ENCODE measurements at regions not wholly inside any gene's neighbourhood (a gene's known extent, or its start where the extent isn't known, plus 50 kb on each side); places are given as distances from the start of the nearest gene placed in this dataset.
"Not testable (repeated sequence)": the region's sequence is repeated elsewhere in the genome, so short reads cannot be mapped to it uniquely, and the experiment has no call there.

DNA sequence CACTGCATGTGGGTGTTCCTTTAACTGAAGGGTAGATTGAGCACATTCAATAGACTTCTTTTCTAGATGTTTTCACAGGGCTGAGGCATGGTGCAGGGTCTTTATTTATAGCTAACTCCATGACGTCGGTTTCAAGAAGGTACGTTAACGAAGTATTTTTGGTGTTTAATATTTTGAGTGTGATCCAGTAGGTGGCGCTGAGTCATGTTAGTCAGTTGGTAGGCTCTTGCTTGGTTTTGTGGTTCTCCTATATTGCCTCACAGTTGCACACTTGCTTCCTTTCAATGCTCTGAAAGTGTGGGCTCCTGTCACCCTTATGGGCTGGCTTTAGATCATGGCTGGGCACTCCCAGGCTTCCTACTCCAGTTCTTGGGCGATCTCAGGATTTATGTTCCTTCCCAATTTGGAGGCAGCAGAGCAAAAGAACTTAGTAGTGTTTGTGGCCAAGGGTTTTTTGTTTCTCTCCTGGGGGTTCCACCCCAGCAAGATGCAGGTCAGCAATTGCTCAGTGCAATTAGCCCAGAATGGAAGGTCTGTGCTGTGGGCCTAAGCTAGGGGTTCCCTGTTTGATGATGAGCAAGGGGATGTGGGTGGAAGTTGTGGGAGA is 471.6 kb upstream of the FOXG1 start:
- DNase-seq = no peak

DNA sequence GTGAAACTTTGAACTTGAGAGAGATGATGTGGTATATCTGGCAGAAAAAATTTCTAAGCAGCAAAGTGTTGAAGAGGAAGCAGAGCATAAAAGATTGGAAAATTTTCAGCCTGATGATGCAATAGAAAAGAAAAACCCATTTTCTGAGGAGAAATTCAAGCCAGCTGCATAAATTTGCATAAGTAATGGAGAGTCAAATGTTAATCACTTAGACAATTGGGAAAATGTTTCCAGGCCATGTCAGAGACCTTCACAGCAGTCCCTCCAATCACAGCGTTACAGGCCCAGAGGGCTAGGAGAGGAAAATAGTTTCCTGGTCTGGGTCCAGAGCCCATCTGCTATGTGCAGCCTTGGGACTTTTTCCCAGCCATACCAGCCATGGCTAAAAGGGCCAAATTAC is 469.0 kb upstream of the FOXG1 start:
- DNase-seq = no peak

DNA sequence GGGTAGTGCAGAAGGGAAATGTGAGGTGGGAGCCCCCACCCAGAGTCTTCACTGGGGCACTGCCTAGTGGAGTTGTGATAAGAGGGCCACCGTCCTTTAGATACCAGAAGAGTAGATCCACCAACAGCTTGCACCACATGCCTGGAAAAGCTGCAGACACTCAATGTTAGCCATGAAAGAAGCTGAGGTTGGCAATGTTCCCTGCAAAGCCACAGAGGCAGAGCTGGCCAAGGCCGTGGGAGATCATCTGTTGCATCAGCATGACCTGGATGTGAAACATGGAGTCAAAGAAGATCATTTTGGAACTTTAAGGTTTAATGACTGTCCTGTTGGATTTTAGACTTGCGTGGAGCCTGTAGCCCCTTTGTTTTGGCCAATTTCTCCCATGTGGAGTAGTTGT is 468.4 kb upstream of the FOXG1 start:
- DNase-seq = no peak

DNA sequence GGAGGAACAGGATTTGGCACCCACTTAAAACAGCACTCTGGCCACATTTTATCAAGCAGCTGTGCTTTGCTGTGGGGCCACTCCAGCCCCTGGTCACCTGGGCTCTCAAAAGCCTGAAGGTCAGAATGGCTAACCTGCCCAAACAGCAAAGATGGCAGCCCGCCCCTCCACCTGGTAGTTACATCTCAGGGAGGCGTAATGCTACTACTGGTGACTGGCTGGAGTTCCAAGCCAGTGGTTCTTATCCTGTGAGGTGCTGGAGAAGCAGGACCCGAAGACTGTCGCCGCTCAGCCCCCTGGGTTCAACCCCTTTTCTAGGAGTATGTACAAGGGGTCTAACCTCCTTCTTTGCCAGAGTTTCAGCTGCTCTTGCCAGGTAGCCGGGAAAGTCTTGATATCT is 467.4 kb upstream of the FOXG1 start:
- no peak for DNase-seq

DNA sequence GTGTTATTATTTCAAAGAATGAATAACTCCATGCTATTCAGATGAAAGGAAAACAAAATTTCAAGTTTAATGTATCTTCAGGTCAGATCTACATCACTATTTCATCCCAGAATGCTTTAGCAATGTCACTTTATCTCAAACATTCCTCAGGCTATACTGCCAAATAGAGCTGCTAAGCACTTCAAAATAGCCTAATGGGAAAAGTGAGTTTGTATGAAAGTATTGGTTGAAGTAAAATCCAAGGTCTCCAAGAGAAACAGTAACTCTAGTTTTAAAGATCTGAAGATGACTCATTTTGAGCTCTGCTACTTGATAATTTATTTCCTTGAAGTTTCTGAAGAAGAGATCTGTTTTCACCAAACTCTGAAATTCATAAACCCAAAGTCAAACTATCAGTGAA is 466.2 kb upstream of the FOXG1 start:
- DNase-seq = no peak

DNA sequence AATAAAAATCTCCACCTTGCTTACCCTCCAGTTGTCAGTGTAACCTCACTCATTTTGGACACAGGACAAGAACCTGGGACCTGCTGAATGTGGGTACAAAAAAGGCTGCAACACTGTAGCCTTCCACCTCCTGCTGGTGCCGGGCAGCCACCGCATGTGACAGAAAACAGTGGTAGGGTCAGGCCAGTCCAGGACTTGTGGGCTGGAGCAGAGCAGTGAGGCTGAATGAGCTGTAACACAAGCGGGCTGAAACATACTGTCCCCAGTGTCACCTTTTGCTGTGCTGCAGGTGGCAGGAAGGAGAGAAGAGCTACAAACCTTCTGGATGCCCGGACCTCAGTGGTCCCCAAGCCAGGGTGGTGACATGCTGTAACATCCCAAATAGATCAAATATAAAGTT is 465.4 kb upstream of the FOXG1 start:
- no peak for DNase-seq

DNA sequence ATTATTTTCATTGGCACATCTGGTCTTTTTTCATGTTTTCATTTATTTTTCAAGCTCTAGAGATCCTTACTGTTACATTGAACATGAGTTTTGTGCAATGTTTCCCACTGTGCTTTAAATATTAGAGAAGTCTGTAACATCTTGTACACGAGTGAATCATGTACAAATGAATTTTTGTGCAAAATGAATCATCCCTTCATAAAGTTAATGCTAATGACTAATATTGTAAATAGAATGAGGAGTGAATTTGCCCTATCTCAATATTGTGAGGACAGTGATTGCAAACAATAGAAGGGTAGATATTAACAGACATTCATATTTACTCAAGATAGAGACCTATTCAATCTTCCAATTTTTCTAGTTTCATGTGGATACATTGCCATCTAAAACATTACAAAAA is 463.3 kb upstream of the FOXG1 start:
- no peak for DNase-seq

DNA sequence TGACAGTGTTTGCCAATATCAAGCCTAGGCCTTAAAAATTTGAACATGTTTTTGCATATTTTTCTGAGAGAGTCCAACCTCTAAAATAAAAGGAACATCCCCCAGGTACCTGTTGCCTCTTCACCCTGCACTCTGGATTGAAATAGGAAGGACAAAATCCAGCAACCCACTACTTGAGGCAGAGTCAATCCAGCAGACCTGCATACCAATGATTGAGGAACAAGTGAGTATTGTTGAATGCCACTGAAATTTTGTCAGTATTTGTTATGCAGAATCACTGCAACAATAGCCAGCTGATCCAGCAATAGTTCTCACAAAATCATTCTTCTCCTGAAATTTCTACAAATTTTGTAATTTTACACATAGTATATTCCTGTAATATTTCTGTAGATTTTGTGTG is 460.6 kb upstream of the FOXG1 start:
- DNase-seq = no peak

DNA sequence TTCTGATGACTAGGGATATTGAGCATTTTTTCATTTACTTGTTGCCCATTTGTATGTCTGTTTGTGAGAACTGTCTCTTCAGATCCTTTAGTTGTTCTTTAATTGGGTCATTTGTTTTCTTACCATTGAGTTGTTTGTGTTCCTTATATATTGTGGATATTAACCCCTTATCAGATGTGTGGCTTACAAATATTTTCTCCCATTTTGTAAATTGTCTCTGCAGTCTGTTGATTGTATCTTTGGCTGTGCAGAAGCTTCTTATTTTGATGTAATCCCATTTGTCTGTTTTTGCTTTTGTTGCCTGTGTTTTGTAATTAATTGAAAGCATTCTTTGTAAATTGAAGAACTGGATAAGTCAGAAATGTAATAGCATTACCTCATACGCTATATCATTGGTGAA is 459.1 kb upstream of the FOXG1 start:
- no peak for DNase-seq

DNA sequence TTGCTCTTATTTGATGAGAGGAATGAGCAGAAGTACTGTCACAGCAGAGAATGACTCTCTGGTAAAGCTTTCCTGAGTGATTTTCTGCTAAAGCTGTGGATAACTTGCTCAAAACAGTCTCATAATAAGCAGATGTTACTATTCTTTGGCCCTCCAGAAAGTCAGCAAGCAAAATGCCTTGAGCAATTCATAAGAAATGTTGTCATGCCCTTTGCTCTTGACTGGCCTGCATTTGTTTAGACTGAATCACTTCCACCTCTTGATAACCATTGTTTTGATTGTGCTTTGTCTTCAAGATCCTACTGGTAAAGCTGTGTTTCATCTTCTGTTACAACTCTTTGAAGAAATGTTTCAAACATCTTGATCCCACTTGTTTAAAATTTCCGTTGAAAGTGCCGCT is 457.9 kb upstream of the FOXG1 start:
- DNase-seq = no peak

DNA sequence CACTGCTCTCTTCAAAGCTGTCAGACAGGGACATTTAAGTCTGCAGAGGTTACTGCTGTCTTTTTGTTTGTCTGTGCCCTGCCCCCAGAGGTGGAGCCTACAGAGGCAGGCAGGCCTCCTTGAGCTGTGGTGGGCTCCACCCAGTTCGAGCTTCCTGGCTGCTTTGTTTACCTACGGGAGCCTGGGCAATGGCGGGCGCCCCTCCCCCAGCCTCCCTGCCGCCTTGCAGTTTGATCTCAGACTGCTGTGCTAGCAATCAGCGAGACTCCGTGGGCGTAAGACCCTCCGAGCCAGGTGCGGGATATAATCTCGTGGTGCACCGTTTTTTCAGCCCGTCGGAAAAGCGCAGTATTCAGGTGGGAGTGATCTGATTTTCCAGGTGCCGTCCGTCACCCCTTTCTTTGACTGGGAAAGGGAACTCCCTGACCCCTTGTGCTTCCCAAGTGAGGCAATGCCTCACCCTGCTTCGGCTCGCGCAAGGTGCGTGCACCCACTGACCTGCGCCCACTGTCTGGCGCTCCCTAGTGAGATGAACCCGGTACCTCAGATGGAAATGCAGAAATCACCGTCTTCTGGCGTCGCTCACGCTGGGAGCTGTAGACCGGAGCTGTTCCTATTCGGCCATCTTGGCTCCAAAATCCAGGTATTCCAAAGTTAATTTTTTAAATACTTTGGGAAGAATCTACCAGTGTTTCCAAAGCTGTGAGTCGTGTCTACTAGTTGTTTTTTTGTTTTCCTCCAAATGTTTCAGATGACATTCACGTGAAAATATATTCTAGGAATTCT is 448.5 kb upstream of the FOXG1 start:
- DNase-seq = not testable (repeated sequence)

DNA sequence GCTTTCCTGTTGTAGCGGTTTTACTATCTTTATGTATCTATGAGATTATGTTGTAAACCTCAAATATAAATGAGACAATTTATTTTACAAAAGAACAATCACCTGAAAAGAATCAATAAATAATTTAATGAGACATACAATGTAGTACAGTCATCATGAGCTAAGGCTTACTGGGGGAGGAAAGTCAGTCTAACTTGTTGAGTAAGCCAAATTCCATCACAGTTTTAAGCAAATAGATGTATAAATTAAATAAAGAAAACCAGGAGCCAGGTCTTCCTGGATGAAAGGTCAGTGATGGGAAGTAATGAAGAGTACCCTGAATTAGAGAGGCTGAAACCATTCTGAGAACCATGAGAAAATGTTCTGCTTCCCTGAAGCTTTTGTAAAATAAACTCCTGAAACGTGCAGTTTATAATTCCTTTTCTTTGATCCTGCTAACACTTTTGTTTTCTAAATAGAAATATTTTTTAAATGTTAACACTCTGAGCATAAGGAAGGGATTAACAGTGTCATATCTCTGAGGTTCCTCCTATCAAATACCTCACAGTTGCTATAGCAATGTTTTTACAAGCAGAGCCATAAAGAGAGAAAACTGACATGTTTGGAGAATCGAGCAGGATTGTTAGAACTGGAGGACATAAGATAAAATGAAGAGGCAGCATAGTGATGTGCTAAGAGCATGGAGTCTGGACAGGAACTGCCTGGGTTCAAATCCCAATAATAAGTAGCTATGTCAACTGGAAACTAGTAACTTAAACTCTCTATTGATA is 444.9 kb upstream of the FOXG1 start:
- no peak for DNase-seq

DNA sequence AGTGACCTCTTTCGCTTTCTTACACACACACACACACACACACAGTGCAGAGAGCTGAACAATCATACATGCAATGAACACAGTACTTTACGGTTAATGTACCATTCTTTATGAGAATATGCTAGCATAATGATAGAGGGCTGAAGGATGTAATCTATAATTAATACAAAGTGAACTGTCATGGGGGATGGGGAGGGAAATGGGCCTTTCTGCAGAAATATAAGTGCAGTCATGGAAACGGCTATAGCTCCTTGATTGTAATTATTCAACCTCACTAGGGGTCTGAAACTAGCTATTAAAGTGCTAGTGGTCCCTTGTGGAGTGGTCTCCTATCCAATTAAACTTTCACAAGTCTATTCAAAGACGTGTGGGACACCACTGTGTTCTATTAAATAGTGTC is 443.2 kb upstream of the FOXG1 start:
- DNase-seq = no peak

DNA sequence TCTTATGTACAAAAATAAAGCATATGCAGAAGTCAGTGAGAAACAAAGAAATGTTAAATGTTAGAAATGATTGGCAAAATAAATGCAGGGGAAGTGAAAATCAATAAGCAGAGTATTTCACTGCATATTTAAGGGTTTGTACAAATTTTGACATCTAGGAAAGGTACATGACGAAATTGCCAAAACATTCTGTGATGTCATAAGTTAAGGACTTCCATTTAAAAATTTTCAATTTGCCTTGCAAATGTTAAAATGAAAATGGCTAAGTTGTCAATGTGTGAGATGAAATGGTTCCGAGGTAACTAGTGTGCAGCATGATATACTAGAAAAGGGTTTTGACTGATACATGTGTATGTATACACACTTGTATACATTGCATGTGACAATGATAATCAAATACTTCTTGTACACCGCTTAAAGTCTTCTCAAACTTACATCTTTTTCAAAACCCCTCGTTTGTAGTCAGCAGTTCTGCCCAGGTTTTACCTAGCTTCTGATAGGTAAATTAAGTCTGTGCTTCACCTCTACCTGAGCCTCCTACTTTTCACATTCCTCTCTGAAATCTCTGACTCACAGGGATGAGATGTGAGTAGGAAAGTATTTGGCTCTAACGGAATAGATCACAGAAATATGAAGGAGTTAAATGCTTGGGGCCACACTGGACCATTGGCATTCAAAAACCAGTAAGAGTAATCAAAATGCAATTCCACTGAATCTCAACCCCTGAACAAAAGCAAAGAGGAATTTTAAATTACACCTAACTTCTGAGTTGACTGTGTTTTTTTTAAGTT is 442.4 kb upstream of the FOXG1 start:
- DNase-seq = no peak

DNA sequence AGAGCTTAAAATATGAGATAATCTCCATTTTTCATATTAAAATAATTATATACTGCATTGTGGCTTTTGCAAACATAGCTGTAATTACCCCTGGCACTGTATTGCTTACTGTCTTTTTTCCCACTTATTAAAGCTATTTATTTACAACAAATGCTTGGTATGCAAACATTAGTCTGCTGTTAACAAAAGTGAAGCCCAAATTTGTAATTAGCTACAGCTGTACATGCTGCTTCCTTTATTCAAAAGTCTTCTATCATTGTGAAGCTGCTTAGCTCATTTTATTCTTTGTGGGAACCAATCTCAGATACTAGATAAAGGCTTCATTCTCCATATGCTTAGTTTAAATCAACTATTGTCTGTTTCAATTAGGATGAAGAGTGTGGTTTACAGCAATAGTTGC is 425.8 kb upstream of the FOXG1 start:
- DNase-seq = no peak

DNA sequence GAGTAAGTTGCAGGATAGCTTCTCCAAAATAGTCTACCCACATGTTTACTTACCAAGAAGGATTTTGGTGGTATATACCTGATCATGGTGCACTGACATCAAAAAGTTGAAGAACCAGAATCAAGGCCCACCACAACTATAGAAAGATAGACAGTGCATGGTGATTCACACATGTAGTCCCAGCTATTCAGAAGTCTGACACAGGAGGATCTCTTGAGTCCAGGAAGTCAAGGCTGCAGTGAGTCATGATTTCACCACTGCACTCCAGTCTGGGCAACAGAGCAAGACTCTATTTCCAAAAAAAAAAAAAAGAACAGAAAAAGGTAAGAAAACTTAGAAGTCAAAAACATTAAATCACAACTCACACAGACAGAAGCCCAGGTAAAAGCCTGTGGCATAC is 422.2 kb upstream of the FOXG1 start:
- DNase-seq = no peak

DNA sequence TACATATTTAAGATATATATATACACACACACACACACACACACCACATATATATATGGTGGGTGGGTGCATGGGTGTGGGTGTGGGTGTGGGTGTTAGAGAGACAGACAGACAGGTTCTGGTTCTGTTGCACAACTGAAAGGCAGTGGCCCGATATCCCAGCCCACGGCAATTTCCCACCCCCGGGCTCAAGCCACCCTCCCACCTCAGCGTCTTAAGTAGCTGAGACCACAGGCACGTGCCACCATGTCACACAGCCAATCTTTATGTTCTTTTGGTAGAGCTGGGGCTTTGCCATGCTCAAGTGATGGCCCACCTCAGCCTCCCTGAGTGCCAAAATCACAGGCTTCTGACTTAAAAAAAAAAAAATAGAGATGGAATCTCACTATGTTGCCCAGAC is 417.8 kb upstream of the FOXG1 start:
- no peak for DNase-seq

DNA sequence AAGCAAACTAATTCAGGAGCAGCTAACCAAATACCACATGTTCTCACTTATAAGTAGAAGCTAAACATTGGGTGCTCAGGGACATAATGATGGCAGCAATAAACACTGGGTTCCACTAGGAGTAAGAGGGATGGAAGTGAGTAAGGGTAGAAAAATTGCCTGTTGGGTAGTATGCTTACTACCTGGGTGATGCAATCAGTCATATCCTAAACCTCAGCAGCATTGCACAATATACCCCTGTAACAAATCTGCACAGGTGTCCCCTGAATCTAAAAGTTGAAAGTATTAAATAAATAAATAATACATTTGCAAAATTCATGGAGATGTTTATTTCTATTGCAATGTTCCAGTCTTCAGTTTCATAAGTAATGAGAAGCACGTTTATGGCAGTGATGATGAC is 409.8 kb upstream of the FOXG1 start:
- DNase-seq = no peak

DNA sequence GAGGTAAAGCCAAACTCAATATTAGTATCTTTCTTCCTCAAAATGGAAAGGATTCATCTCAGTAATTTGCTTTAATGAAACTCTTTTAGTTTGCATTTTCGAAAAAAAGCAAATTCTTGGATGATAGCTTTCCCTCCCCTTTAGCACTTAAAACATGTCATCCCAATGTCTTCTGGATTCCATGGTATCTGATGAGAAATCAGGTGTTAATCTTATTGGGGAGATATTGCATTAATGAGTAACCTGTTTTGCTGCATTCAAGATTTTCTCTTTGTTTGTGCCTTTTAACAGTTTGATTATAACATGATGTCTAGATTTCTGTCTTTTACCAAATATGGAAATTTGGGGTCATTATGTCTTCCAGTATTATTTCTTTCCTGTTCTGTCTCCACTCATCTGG is 405.1 kb upstream of the FOXG1 start:
- DNase-seq = no peak

DNA sequence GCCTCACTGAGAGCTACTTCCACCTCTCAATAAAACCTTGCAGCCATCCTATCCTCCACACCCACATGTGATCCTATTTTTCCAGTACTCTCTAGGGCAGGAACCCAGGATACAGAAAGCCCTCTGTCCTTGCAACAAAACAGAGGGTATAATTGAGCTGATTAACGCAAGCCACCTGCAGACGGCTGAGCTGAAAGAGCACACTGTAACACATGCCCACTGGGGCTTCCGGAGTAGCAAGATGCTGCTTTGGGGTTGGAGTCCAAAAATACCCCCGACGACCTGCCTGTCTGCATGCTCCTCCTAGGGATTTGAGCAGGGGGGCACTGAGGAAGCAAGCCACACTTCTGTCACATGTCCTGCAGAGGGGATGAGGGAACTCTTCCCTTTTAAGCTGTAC is 401.1 kb upstream of the FOXG1 start:
- no peak for DNase-seq

DNA sequence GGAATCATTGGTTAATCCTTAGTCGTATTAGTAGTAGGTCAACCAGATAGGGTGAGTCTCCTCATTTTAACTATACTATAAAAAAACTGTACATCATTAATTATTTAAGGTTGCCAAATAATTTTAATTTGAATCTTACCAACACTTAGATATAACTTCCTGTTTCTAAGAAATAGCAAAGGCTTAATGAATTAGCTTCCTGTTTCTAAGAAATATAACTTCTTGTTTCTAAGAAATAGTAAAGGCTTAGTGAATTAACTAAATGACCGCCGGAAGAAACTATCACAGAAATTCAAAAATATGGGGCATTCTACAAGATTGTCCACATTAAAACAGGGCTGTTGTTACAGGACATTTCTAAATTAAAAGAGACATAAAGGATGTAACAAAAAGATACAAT is 392.9 kb upstream of the FOXG1 start:
- no peak for DNase-seq

DNA sequence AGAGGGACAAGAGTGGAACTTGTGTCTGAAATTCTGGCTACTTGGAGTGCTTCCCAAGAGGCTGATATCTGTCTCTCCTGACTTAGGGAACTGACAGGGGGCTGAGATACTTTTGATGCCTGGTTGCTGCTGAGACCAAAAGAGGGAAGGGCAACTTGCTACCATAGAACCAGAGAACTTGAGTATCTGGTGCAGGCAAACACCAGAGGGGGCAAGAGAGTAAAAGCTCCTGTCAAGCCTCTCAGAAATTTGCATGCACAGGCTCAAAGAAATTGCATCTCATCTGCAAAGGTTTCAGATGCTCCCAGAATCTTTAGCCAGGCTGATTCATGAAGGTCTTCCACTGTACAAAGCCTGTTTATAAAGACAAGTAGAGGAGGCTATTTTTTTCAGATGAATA is 391.3 kb upstream of the FOXG1 start:
- no peak for DNase-seq

DNA sequence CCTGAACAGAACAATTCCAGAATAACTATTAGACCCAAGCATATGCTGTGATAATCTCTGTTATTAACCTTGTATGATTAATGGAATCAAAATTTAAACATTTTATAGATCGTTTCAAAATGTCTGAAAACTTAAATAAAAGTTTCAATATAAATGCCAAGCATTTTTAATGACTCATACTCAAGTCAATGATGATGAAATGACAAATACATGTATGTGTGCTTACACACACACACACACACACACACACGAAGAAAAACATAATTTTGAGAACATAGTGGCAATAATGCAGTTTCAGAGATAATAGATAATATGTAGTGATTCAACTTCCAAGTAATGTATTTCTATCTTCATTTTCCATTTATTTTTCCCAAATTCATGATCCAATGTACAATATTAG is 384.9 kb upstream of the FOXG1 start:
- DNase-seq = no peak
